ENCODE measurements at regions not wholly inside any gene's neighbourhood (a gene's known extent, or its start where the extent isn't known, plus 50 kb on each side); places are given as distances from the start of the nearest gene placed in this dataset.

- Histone ChIP-seq H3K4me1 (ENCODE audit: insufficient read depth, low read length) (no peaks in the 10 kb centered on the region), H3K36me3 (ENCODE audit: insufficient read depth, low read length) (no peaks in the 10 kb centered on the region), H3K27me3 (ENCODE audit: insufficient read depth, low read length, poor library complexity) (no peaks in the 10 kb centered on the region), H4K20me1 (ENCODE audit: insufficient read depth, low read length) (no peaks in the 10 kb centered on the region), H3K79me2 (ENCODE audit: insufficient read depth, low read length) (no peaks in the 10 kb centered on the region), H3K4me2 (ENCODE audit: insufficient read depth, low read length) (no peak overlapping the region), H2AFZ (ENCODE audit: low read depth, low read length) (no peak overlapping the region), H3K4me3 (ENCODE audit: low read depth in 1 of 2, low read length in 2 of 2) (no peak overlapping the region), H3K27ac (ENCODE audit: low read length) (no peak overlapping the region), H3K9me3 (ENCODE audit: insufficient read depth, low read length, severe bottlenecking) (peaks cover 2% of the 10 kb centered on the region), H3K9ac (ENCODE audit: low read depth, low read length) (no peak overlapping the region)
- no peak for TF ChIP-seq CTCF (IDR thresholded peaks at IDR 0.05; ENCODE audit: borderline replicate concordance, extremely low read depth, low read length, poor library complexity, severe bottlenecking)
- no peak for TF ChIP-seq EZH2 (IDR thresholded peaks at IDR 0.05; ENCODE audit: borderline replicate concordance, low read depth, low read length, severe bottlenecking)
- ATAC-seq (ENCODE audit: insufficient read depth, low read depth): no peak
- no peak for DNase-seq
Measured at GRCh38 chr3:105253225-105253624, 113.5 kb upstream of the ALCAM start.

GRCh38 chr3:105254154-105254553 is 112.6 kb upstream of the ALCAM start:
- ATAC-seq (ENCODE audit: insufficient read depth, low read depth) (no peak), DNase-seq (no peak)
- no peaks in the 10 kb centered on the region for H3K79me2 ChIP-seq (ENCODE audit: insufficient read depth, low read length)
- no peaks in the 10 kb centered on the region for H4K20me1 ChIP-seq (ENCODE audit: insufficient read depth, low read length)
- TF ChIP-seq EZH2 (IDR thresholded peaks at IDR 0.05; ENCODE audit: borderline replicate concordance, low read depth, low read length, severe bottlenecking) (no peak), CTCF (IDR thresholded peaks at IDR 0.05; ENCODE audit: borderline replicate concordance, extremely low read depth, low read length, poor library complexity, severe bottlenecking) (no peak)
- no peak overlapping the region for H2AFZ ChIP-seq (ENCODE audit: low read depth, low read length)
- no peak overlapping the region for H3K9ac ChIP-seq (ENCODE audit: low read depth, low read length)
- H3K4me2 ChIP-seq (ENCODE audit: insufficient read depth, low read length): no peak overlapping the region
- no peak overlapping the region for H3K4me3 ChIP-seq (ENCODE audit: low read depth in 1 of 2, low read length in 2 of 2)
- H3K27ac ChIP-seq (ENCODE audit: low read length): no peak overlapping the region
- no peaks in the 10 kb centered on the region for H3K4me1 ChIP-seq (ENCODE audit: insufficient read depth, low read length)
- no peaks in the 10 kb centered on the region for H3K36me3 ChIP-seq (ENCODE audit: insufficient read depth, low read length)
- no peaks in the 10 kb centered on the region for H3K27me3 ChIP-seq (ENCODE audit: insufficient read depth, low read length, poor library complexity)
- H3K9me3 ChIP-seq (ENCODE audit: insufficient read depth, low read length, severe bottlenecking): peaks cover 2% of the 10 kb centered on the region

DNA sequence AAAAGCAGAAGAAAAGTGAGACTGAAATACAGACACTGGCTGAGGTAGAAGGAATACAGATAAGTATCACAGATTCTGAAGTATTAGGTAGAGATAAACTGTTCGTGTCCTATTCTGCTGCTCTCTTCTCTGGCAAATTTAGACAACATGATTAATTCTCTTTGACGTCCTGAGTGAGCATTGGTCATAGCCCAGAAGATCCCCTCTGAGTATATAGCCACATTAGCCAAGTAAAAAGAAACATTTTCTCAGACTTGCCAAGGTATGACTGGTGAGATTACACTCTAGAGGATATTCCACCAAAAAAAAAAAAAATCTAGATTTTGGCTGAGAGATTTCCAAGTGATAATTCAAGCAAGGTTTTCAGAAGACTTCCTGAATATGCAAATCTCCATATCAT is 111.4 kb upstream of the ALCAM start:
- no peaks in the 10 kb centered on the region for H4K20me1 ChIP-seq (ENCODE audit: insufficient read depth, low read length)
- H3K4me1 ChIP-seq (ENCODE audit: insufficient read depth, low read length): no peaks in the 10 kb centered on the region
- H3K27me3 ChIP-seq (ENCODE audit: insufficient read depth, low read length, poor library complexity): no peaks in the 10 kb centered on the region
- peaks cover 2% of the 10 kb centered on the region for H3K9me3 ChIP-seq (ENCODE audit: insufficient read depth, low read length, severe bottlenecking)
- no peak for TF ChIP-seq CTCF (IDR thresholded peaks at IDR 0.05; ENCODE audit: borderline replicate concordance, extremely low read depth, low read length, poor library complexity, severe bottlenecking)
- no peak for TF ChIP-seq EZH2 (IDR thresholded peaks at IDR 0.05; ENCODE audit: borderline replicate concordance, low read depth, low read length, severe bottlenecking)
- H3K36me3 ChIP-seq (ENCODE audit: insufficient read depth, low read length): no peaks in the 10 kb centered on the region
- H3K9ac ChIP-seq (ENCODE audit: low read depth, low read length): no peak overlapping the region
- no peak for DNase-seq
- ATAC-seq (ENCODE audit: insufficient read depth, low read depth): no peak
- no peak overlapping the region for H3K27ac ChIP-seq (ENCODE audit: low read length)
- no peak overlapping the region for H2AFZ ChIP-seq (ENCODE audit: low read depth, low read length)
- H3K4me2 ChIP-seq (ENCODE audit: insufficient read depth, low read length): no peak overlapping the region
- no peak overlapping the region for H3K4me3 ChIP-seq (ENCODE audit: low read depth in 1 of 2, low read length in 2 of 2)
- no peaks in the 10 kb centered on the region for H3K79me2 ChIP-seq (ENCODE audit: insufficient read depth, low read length)

DNA sequence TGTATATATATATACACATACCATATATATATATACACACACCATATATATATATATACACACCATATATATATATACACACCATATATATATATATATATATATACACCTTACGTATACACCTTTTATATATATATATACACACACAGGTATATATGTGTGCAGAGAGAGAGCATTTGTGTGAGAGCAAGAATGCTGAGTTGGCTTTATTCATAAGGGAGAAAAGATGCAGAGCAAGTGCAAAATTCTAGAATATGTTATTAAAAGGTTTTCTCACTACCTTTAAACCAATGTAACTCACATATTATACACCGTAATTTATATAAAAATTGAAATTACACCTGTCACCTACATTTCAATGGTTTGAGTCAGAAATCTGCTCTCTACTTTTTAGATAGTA is 107.2 kb upstream of the ALCAM start:
- no peak for TF ChIP-seq EZH2 (IDR thresholded peaks at IDR 0.05; ENCODE audit: borderline replicate concordance, low read depth, low read length, severe bottlenecking)
- TF ChIP-seq CTCF (IDR thresholded peaks at IDR 0.05; ENCODE audit: borderline replicate concordance, extremely low read depth, low read length, poor library complexity, severe bottlenecking): no peak
- ATAC-seq (ENCODE audit: insufficient read depth, low read depth) (no peak), DNase-seq (no peak)
- H3K9me3 ChIP-seq (ENCODE audit: insufficient read depth, low read length, severe bottlenecking): no peaks in the 10 kb centered on the region
- H2AFZ ChIP-seq (ENCODE audit: low read depth, low read length): no peak overlapping the region
- H3K4me2 ChIP-seq (ENCODE audit: insufficient read depth, low read length): no peak overlapping the region
- H3K27me3 ChIP-seq (ENCODE audit: insufficient read depth, low read length, poor library complexity): no peaks in the 10 kb centered on the region
- no peak overlapping the region for H3K27ac ChIP-seq (ENCODE audit: low read length)
- H3K79me2 ChIP-seq (ENCODE audit: insufficient read depth, low read length): no peaks in the 10 kb centered on the region
- H3K4me1 ChIP-seq (ENCODE audit: insufficient read depth, low read length): no peaks in the 10 kb centered on the region
- no peaks in the 10 kb centered on the region for H4K20me1 ChIP-seq (ENCODE audit: insufficient read depth, low read length)
- no peak overlapping the region for H3K9ac ChIP-seq (ENCODE audit: low read depth, low read length)
- H3K4me3 ChIP-seq (ENCODE audit: low read depth in 1 of 2, low read length in 2 of 2): no peak overlapping the region
- H3K36me3 ChIP-seq (ENCODE audit: insufficient read depth, low read length): no peaks in the 10 kb centered on the region
